Natural killer cell (primary cell): ENCODE measurements at regions not wholly inside any gene's neighbourhood (a gene's known extent, or its start where the extent isn't known, plus 50 kb on each side); places are given as distances from the start of the nearest gene placed in this dataset.

Experiments used
- ATAC-seq, 3 donors: fragments of 150-1000 bp in 2 of 3; fragments of 200-7000 bp in 1 of 3; cut with Tn5 transposase; 1 replicate in 1 of 3; 2 replicates in 2 of 3; pipeline ENCODE4 v1.10.0; 2021; ENCODE audit warnings: mild to moderate bottlenecking in 2 of 3, moderate library complexity in 2 of 3
- DNase-seq, 2 donors: peaks; one replicate each; pipeline versions ENCODE4 v3.0.0 to v3.0.0-alpha.2; 2013 to 2021; ENCODE audit warnings: mixed read lengths in 1 of 2
- H3K27ac ChIP-seq: one replicate; pipeline ENCODE4 v1.5.1; 2013; ENCODE audit warnings: mild to moderate bottlenecking, low read length
- H3K27me3 ChIP-seq: one replicate; pipeline ENCODE4 v1.6.1; 2013; ENCODE audit warnings: low read length; ENCODE audit not compliant: control insufficient read depth, insufficient read depth
- H3K36me3 ChIP-seq: one replicate; pipeline ENCODE4 v1.6.1; 2013; ENCODE audit warnings: low read length; ENCODE audit not compliant: control insufficient read depth, insufficient read depth
- H3K4me1 ChIP-seq: one replicate; pipeline ENCODE4 v1.6.1; 2013; ENCODE audit warnings: low read length; ENCODE audit not compliant: control insufficient read depth, insufficient read depth
- H3K4me3 ChIP-seq: one replicate; pipeline ENCODE4 v1.5.1; 2013; ENCODE audit warnings: low read length
- H3K9me3 ChIP-seq: one replicate; pipeline ENCODE4 v1.6.1; 2013; ENCODE audit warnings: low read length; ENCODE audit not compliant: control insufficient read depth, insufficient read depth
- H3K27ac Mint-ChIP-seq, 2 donors: one replicate each; pipeline ENCODE4 v1.8.0; 2022; ENCODE audit warnings: mild to moderate bottlenecking in 2 of 2, mixed read lengths in 2 of 2, moderate library complexity in 1 of 2
- H3K27me3 Mint-ChIP-seq, 2 donors: one replicate each; pipeline ENCODE4 v1.8.0; 2022; ENCODE audit warnings: low read depth in 2 of 2, mixed read lengths in 2 of 2
- H3K36me3 Mint-ChIP-seq: one replicate; pipeline ENCODE4 v1.8.0; 2022; ENCODE audit warnings: mixed read lengths
- H3K4me1 Mint-ChIP-seq, 2 donors: one replicate each; pipeline ENCODE4 v1.8.0; 2022; ENCODE audit warnings: mixed read lengths in 2 of 2
- H3K4me3 Mint-ChIP-seq: one replicate; pipeline ENCODE4 v1.8.0; 2022; ENCODE audit warnings: mild to moderate bottlenecking, moderate library complexity, mixed read lengths
- H3K9me3 Mint-ChIP-seq, 2 donors: one replicate each; pipeline ENCODE4 v1.8.0; 2022; ENCODE audit warnings: mixed read lengths in 2 of 2
- WGBS: methylation state at CpG from one replicate; pipeline ENCODE4 v1.1.7; 2013; ENCODE audit warnings: missing lambda C conversion rate; ENCODE audit not compliant: insufficient coverage; 5-methylcytosine and 5-hydroxymethylcytosine counted together
- intact Hi-C: fragments of 100-400 bp; cut with micrococcal nuclease; formaldehyde crosslinking; loops from one replicate; pipeline ENCODE4 v1.14.2; 2022
- TF ChIP-seq, protein P1 (sequence below): fragments of 200-600 bp; IDR thresholded peaks from one replicate; pipeline ENCODE4 v1.8.0; 2022; ENCODE audit warnings: antibody characterized with exemption

DNA sequence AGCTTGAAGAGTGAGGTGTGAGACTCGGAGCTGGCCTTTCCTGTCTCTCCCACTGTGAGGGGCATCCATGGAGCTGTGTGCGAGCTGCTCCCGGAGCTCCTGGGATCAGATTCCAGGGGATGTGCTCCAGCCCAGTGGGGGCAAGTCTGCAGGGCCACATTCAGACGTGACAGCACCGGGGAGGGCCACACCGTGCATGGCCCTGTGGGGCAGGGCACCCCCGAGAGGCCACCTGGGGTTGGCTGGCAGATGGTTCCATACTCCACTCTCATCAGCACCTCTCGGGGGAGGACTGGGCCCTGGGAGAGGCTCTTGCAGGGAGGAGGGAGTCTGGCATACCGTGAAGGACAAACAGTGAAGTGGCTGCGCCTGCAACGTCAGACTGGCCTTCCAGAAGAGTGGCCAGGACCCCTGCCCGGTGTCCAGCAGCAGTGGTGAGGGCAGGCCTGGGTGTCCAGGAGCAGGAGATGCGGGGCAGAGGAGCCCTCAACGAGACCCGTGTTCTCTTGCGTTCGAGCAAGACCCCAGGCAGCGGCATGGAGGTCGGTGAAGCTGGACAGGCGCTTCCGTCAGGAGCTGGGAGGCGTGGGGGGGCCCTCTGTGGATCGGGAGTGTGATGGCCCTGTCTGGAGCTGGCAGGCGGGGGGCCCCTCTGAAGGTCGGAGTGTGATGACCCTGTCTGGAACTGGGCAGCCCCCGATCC lies 84.3 kb downstream of the ASB1 start:
- TF ChIP-seq, protein P1, sequence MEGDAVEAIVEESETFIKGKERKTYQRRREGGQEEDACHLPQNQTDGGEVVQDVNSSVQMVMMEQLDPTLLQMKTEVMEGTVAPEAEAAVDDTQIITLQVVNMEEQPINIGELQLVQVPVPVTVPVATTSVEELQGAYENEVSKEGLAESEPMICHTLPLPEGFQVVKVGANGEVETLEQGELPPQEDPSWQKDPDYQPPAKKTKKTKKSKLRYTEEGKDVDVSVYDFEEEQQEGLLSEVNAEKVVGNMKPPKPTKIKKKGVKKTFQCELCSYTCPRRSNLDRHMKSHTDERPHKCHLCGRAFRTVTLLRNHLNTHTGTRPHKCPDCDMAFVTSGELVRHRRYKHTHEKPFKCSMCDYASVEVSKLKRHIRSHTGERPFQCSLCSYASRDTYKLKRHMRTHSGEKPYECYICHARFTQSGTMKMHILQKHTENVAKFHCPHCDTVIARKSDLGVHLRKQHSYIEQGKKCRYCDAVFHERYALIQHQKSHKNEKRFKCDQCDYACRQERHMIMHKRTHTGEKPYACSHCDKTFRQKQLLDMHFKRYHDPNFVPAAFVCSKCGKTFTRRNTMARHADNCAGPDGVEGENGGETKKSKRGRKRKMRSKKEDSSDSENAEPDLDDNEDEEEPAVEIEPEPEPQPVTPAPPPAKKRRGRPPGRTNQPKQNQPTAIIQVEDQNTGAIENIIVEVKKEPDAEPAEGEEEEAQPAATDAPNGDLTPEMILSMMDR = no peak
- intact Hi-C loops = no loop called here
- Mint-ChIP-seq H3K27me3 (peaks cover 0 to 4% of the 10 kb centered on the region in 2 donors), H3K9me3 (peaks cover 0 to 1% of the 10 kb centered on the region in 2 donors), H3K27ac (no peak overlapping the region), H3K4me3 (no peak overlapping the region), H3K36me3 (peaks cover 4% of the 10 kb centered on the region), H3K4me1 (no peaks in the 10 kb centered on the region)
- DNase-seq (no peak), ATAC-seq (no peak)
- Histone ChIP-seq H3K27me3 (no peaks in the 10 kb centered on the region), H3K36me3 (no peaks in the 10 kb centered on the region), H3K4me1 (no peaks in the 10 kb centered on the region), H3K27ac (no peak overlapping the region), H3K9me3 (no peaks in the 10 kb centered on the region), H3K4me3 (no peak overlapping the region)
- WGBS = 84% methylated on average over 25 of the region's 26 CpGs

DNA sequence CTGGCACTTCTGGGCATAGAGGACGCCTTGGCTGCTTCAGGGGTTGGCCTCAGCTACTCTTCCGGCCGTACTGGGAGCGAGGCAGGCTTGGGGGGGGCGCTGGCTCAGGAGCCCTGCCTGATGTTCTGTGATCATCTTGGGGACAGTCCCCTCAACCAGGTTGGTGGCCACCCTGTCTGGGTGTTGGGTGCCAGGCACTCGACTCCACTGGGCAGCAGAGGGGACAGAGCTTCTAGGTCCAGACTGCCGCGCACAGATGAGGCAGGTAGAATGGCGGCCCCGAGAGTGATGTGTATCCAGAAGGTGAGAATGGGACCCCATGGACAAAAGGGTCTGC lies 84.9 kb downstream of the ASB1 start:
- Mint-ChIP-seq H3K4me1 (no peaks in the 10 kb centered on the region), H3K27ac (no peak overlapping the region), H3K9me3 (peaks cover 1 to 4% of the 10 kb centered on the region in 2 donors), H3K36me3 (peaks cover 10% of the 10 kb centered on the region), H3K4me3 (no peak overlapping the region), H3K27me3 (peaks cover 0 to 10% of the 10 kb centered on the region in 2 donors)
- Histone ChIP-seq H3K27ac (no peak overlapping the region), H3K4me3 (no peak overlapping the region), H3K4me1 (no peaks in the 10 kb centered on the region), H3K9me3 (peaks cover 1% of the 10 kb centered on the region), H3K27me3 (no peaks in the 10 kb centered on the region), H3K36me3 (no peaks in the 10 kb centered on the region)
- TF ChIP-seq, protein P1 = no peak
- DNase-seq (no peak), ATAC-seq (no peak)
- intact Hi-C loops = no loop called here
- 91% methylated on average over 10 of the region's 10 CpGs for WGBS

DNA sequence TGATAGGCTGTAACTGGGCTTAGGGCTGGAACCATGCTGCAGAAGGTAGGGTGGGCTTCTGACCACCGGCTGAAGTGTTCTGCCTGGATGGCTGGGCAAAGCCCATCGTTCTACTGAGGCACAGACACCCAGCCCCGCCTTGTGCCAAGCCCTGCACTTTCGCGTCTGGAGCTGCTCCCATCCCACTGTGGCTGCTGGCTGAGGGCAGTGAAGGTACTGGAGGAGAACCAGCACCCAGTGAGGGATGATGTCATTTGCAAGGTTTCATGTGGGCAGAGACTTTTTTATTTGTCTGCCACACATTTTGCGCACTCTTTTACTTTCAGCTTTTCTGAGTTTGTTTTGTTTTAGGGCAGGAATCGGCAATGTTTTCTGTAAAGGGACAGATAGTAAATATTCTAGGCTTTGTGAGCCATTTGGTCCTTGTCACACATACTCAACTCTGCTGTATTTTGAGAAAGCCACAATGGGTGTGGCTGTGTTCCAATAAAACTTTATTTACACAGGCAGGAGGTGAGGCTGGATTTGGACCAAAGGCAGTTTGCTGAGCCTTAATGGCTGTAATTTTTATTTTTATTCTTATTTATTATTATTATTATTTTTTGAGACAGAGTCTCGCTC lies 85.6 kb downstream of the ASB1 start:
- Histone ChIP-seq H3K27me3 (no peaks in the 10 kb centered on the region), H3K9me3 (peaks cover 3% of the 10 kb centered on the region), H3K36me3 (no peaks in the 10 kb centered on the region), H3K4me3 (no peak overlapping the region), H3K27ac (no peak overlapping the region), H3K4me1 (no peaks in the 10 kb centered on the region)
- peaks cover 2 to 6% of the 10 kb centered on the region in 2 donors for H3K9me3 Mint-ChIP-seq
- no peak for DNase-seq
- ATAC-seq = no peak
- no peak overlapping the region for H3K27ac Mint-ChIP-seq
- intact Hi-C loops = no loop called here
- no peak overlapping the region for H3K4me3 Mint-ChIP-seq
- no peaks in the 10 kb centered on the region for H3K4me1 Mint-ChIP-seq
- peaks cover 0 to 10% of the 10 kb centered on the region in 2 donors for H3K27me3 Mint-ChIP-seq
- WGBS = 94% methylated on average over 8 of the region's 8 CpGs
- TF ChIP-seq, protein P1 = no peak
- peaks cover 13% of the 10 kb centered on the region for H3K36me3 Mint-ChIP-seq
